AG04449 (cell line): ENCODE measurements at regions not wholly inside any gene's neighbourhood (a gene's known extent, or its start where the extent isn't known, plus 50 kb on each side); places are given as distances from the start of the nearest gene placed in this dataset.

Source experiments
- CTCF ChIA-PET: fragments of 350-600 bp; formaldehyde crosslinking; extraction: SDS; loops from one replicate; lab custom pipeline; 2021; ENCODE audit warnings: antibody characterized with exemption; lab: Yijun Ruan, JAX
- POLR2A ChIA-PET: fragments of 400-600, 350-600 bp; formaldehyde crosslinking; extraction: SDS; loops from one replicate; lab custom pipeline; 2020; ENCODE audit warnings: antibody characterized with exemption, inconsistent platforms; lab: Yijun Ruan, JAX
- DNase-seq: peaks from one replicate; pipeline ENCODE4 v3.0.0-alpha.2; 2010; ENCODE audit warnings: low read depth, low spot score
- H3K4me3 ChIP-seq: 2 replicates; pipeline ENCODE4 v1.5.1; 2011; ENCODE audit warnings: low read depth, mild to moderate bottlenecking, control low read depth, low read length
- CTCF ChIP-seq: IDR thresholded peaks from one replicate; pipeline ENCODE4 v1.5.1; 2011; ENCODE audit warnings: mild to moderate bottlenecking, moderate library complexity, low read length, control low read depth, inconsistent platforms; ENCODE audit not compliant: insufficient read depth; ENCODE audit errors: missing control alignments

- ChIA-PET POLR2A (interaction anchor here (0.6 kb wide), 1 partner anchor 109 kb away, joined by 3 read pairs; no protein-coding TSS in a partner anchor), CTCF (interaction anchor here (1.2 to 12.2 kb wide), 6 partner anchors 9 to 410 kb away, joined by 4 to 278 read pairs (median 12); no protein-coding TSS in a partner anchor)
Measured at GRCh38 chr13:29704648-29705047, 109.2 kb upstream of the SLC7A1 start.

GRCh38 chr13:29703421-29703820, 107.9 kb upstream of the SLC7A1 start:
- ChIA-PET CTCF (interaction anchor here (1.8 to 12.2 kb wide), 4 partner anchors 10 to 230 kb away, joined by 5 to 278 read pairs (median 12); no protein-coding TSS in a partner anchor), POLR2A (no interaction called here)
- no peak for TF ChIP-seq CTCF
- DNase-seq: no peak
- H3K4me3 ChIP-seq: peak overlapping the region; percentile 4; the same call in 1 of the 2 replicates

More at GRCh38 chr13:29704648-29705047, 109.2 kb upstream of the SLC7A1 start:
- no peak for DNase-seq
- no peak for TF ChIP-seq CTCF
- no peak overlapping the region for H3K4me3 ChIP-seq

- ChIA-PET POLR2A (interaction anchor here (0.7 to 0.8 kb wide), 3 partner anchors 107 to 205 kb away, joined by 3 to 4 read pairs (median 3); no protein-coding TSS in a partner anchor), CTCF (interaction anchor here (0.9 to 12.2 kb wide), 5 partner anchors 11 to 230 kb away, joined by 3 to 278 read pairs (median 5); no protein-coding TSS in a partner anchor)
- TF ChIP-seq CTCF: no peak
- peak; percentile 72 for DNase-seq
- peak overlapping the region; percentile 4 for H3K4me3 ChIP-seq
Measured at GRCh38 chr13:29702912-29703351, 107.4 kb upstream of the SLC7A1 start.

- CTCF ChIA-PET: interaction anchor here (0.9 to 1.2 kb wide), 3 partner anchors 10 to 417 kb away, joined by 3 to 5 read pairs (median 5); no protein-coding TSS in a partner anchor
- DNase-seq: no peak
- POLR2A ChIA-PET: no interaction called here
- no peak for TF ChIP-seq CTCF
- H3K4me3 ChIP-seq: no peak overlapping the region
Measured at GRCh38 chr13:29698106-29698505, 102.6 kb upstream of the SLC7A1 start.

- no peak for DNase-seq
- TF ChIP-seq CTCF: no peak
- no peak overlapping the region for H3K4me3 ChIP-seq
- POLR2A ChIA-PET: no interaction called here
- CTCF ChIA-PET: interaction anchor here (0.6 to 1.6 kb wide), 3 partner anchors 10 to 188 kb away, joined by 3 to 9 read pairs (median 3); no protein-coding TSS in a partner anchor
Measured at GRCh38 chr13:29696606-29697005, 101.1 kb upstream of the SLC7A1 start.

- ChIA-PET CTCF (interaction anchor here (1.2 kb wide), 1 partner anchor 185 kb away, joined by 3 read pairs; no protein-coding TSS in a partner anchor), POLR2A (no interaction called here)
- DNase-seq: no peak
- H3K4me3 ChIP-seq: no peak overlapping the region
- no peak for TF ChIP-seq CTCF
Measured at GRCh38 chr13:29693275-29693945, 97.9 kb upstream of the SLC7A1 start.
